Stimulated activated CD8-positive, alpha-beta memory T cell treated with anti-CD3 and anti-CD28 coated beads, Interleukin-4, amount 100 ng/mL, for 48 hours (primary cell): ENCODE measurements at regions not wholly inside any gene's neighbourhood (a gene's known extent, or its start where the extent isn't known, plus 50 kb on each side); places are given as distances from the start of the nearest gene placed in this dataset.
"Not testable (repeated sequence)": the region's sequence is repeated elsewhere in the genome, so short reads cannot be mapped to it uniquely, and the experiment has no call there.

Experiments
- DNase-seq: peaks from one replicate; pipeline ENCODE4 v3.0.0-alpha.2; 2020

DNA sequence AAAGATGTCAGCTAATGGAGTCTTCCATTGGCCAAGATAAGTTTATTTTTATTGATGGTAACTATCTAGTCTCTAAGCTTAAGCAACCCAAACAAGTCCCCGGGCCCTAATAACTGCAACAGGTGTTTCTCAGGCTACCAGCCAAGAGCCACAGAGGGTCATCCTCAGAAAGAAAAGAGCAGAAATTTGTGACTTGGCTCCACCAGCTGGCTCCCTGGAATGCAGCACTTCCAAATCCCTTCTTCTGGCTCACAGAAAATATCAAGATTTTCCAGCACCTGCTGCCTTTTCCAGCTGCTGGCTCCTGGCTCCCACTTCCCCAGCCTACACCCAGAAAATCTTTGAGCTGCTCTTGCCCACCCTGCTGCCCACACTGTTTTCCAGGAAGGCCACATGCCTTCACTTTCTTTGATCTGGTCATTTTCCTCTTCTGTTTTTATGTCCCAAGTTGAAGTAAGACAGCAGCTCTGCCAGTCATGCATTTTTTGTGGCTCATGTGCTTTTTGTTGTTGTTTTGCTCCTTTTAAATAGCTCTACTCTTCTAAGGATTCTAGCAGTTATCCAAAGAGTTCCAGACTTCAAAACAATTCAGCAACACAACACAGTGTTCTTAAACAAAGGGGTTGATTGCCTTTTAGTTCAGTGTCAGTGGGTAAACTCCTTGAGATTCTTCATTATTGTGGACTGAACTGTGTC lies 151.0 kb upstream of the SMLR1 start:
- no peak for DNase-seq

GRCh38 chr6:130676773-130677144 lies 150.4 kb upstream of the SMLR1 start:
- DNase-seq: no peak

DNA sequence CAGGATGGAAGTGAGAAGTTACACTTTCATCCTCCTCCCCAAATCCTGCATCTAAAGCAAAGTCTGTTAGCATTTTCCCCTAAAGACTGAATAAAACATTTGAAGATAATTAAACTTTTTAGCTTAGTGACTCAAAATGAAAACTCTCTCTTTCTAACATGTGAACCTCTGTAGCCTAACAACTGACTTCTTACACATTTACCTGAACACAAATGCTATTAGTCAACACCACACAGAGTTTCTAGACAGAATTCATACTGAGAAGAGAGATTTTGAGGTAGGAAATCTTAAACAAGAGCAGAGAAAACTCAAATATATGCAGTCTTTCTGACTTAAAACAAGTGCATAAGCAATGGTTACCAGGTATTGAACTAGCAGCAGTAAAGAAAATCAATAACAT lies 149.9 kb upstream of the SMLR1 start:
- no peak for DNase-seq

- no peak for DNase-seq
These were observed 149.4 kb upstream of the SMLR1 start for GRCh38 chr6:130677766-130678165.

DNA sequence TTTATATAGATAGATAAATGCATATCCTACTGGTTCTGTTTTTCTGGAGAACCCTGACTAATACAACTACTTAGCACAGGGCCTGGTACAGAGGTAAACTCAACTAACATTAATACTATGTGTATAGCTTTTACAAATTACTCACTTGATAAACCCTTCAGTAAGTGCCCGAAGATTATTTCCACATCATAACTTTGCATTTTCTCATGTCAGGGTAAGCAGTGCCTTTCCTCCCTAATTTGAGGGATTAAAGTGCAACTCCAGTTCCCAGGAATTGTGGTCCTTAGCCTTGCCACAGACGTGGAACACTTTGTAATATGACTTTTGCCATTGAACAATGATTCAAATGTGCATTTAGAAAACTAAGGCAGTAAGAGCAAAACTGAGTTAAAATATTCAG lies 147.5 kb upstream of the SMLR1 start:
- no peak for DNase-seq

GRCh38 chr6:130680116-130680515 lies 147.1 kb upstream of the SMLR1 start:
- no peak for DNase-seq

GRCh38 chr6:130681028-130681427 lies 146.2 kb upstream of the SMLR1 start:
- DNase-seq: no peak

- no peak for DNase-seq
These were observed 145.1 kb upstream of the SMLR1 start for GRCh38 chr6:130682066-130682465.

GRCh38 chr6:130683761-130684517 lies 143.3 kb upstream of the SMLR1 start:
- no peak for DNase-seq

DNA sequence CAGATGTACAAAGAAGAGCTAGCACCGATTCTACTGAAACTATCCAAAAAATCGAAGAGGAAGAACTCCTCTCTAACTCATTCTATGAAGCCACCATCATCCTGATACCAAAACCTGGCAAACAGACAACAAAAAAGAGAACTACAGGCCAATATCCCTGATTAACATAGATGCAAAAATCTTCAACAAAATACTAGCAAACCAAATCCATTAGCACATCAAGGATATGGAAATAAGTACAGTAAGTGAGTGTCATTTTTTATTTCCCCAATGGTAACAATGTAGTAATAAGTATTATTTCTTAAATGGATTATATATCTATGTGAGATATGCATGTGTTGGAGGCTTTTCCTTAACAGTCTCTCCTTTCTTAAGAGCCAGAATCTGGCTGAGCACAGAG lies 134.5 kb upstream of the SMLR1 start:
- DNase-seq: no peak

GRCh38 chr6:130693944-130694343 lies 133.3 kb upstream of the SMLR1 start:
- DNase-seq: no peak

DNA sequence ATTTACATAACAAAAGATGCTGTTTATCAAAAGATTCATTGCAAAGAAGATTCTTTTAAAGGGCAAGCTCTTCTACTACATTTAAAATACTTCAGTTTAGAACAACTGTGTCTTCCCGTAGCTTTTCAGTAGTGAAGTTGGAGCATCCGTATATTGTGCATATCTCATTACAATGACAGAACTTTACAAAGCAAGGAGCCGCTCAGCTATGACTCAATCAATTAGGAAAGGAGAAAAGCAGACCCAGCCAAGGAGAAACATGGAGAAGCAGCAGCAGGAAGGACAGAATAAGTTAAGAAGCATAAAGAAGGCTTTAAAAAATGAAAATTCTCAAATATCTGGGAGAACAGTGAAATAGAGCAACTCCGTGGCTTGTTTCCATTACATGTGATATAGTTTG lies 132.6 kb upstream of the SMLR1 start:
- DNase-seq: no peak

DNA sequence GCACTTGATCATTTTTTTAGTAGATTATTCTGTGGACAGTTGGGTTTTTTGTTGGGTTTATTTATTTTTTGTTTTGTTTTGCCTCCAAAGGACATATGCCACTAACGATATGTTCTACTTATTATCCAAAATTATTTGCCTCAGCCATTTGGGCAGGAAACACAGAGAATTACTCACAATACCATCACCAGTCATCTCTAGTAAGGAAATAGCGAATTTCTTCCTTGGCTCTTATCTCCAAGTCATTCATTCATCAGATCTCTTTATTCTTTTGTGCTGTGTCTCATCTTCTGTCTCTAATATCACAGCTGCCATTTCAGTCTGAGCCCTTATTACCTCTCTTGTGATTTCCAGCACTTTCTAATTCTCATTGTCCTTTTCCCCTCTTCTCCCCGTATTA lies 130.4 kb upstream of the SMLR1 start:
- DNase-seq: no peak

DNA sequence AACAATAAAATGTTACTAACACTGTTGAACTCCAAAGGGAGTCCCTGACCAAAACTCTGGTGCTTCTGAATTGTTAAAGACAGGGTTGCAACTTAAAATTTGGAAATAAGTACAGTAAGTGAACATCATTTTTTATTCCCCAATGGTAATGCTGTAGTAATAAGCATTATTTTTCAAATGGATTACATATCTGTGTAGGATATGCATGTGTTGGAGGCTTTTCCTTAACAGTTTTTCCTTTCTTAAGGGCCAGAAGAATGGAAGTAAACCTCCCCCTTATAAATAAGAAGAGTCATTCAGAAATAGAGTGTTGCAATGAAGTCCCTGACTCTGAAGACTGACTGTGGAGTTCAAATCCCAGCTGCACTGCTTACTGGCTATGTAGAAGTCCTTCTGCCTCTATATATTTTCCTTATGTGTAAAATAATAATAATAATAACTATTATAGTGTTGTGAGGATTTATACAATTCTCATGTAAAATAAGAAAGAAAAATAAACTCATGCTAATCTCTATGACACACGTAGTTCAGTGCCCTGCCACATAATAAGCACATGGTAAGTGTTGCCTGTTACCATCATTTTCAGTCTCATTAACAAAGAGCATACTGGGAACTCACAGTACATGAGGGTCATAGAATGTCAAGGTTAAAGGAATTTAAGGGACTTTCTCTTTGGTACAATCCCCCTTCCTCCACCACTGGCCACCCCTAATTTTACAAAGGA lies 129.8 kb upstream of the SMLR1 start:
- DNase-seq: no peak

- DNase-seq: peak; percentile 70
These were observed 129.1 kb upstream of the SMLR1 start for GRCh38 chr6:130697995-130698535.

- no peak for DNase-seq
These were observed 127.5 kb upstream of the SMLR1 start for GRCh38 chr6:130699742-130700141.

GRCh38 chr6:130700397-130700796 lies 126.8 kb upstream of the SMLR1 start:
- no peak for DNase-seq

DNA sequence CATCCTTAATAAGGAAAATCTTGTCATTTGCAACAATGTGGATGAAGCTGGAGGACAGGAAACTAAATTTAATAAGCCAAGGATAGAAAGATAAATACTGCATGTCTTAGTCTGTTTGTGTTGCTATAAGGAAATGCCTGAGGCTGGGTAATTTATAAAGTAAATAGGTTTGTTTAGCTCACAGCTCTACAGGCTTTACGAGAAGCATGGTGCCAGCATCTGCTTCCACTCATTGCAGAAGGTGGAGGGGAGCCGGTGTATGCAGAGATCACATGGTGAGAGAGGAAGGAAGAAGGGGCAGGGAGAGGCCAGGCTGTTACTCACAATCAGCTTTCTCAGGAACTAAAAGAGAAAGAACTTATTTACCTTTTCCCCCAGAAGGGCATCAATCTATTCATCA lies 118.9 kb upstream of the SMLR1 start:
- DNase-seq: no peak

DNA sequence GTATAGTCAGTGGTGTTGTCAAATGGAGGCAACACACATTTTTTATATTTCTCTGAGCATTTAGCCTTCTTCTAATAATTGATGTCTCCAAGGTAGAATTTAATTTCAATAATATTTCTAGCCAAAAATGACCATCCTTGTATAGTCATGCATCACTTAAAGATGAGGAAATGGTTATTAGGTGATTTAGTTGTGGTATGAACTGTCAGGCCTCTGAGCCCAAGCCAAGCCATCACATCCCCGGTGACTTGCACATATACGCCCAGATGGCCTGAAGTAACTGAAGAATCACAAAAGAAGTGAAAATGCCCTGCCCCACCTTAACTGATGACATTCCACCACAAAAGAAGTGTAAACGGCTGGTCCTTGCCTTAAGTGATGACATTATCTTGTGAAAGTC lies 115.6 kb upstream of the SMLR1 start:
- DNase-seq: not testable (repeated sequence)

DNA sequence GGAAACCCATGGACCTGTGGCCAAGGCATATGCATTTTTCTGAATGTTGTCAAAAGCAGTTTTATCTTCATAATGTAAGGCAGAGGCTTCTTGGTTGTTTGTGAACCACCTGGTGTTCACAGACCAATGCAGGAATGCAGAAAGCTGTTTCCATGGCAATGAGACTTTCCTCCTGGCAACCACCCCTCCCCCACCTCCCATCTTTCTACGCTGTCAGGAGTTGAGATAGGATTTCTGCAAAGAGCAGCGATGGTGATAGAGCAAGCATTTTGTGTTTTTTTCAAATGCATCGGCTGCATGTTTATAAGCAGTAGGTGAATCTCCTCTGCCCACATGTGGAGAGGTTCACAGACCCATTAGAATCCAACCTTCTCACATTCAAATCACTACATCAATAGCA lies 114.1 kb upstream of the SMLR1 start:
- no peak for DNase-seq

GRCh38 chr6:130715058-130715457 lies 112.1 kb upstream of the SMLR1 start:
- DNase-seq: no peak

DNA sequence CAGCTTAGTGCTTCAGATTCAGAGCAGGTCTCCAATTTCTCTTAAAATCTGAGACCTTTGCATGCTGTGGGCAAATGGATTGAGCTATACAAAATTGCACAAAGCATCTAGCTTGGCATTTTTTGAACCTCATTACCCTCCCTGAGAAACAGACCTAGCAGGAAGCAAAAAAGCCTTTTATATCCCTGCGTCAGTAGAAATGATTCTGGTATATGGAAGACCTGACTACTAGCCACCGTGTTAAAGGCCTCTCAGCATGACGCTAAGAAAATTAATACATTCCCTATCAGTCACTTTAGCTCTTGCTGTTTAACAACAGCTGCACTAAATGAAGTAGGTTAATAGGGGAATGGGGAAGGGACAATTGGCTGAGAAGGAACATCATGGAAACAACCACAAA lies 110.7 kb upstream of the SMLR1 start:
- no peak for DNase-seq

DNA sequence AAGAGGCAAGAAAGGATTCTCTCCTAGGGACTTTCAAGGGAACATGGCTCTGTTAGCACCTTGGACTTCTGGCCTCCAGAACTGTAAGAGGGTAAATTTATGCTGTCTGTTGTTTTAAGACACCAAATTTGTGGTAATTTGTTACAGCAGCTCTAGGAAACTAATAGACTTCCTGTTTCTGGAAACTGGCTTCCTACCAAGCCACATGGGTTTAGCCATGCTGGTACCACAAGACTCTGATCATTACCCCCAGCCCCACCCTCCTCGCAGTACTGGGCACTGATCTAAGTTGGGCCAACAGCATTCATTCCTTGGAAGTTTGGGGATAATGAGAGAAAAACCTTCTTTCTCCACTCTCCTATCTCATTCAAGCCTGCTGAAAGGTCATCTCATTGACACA lies 109.5 kb upstream of the SMLR1 start:
- DNase-seq: no peak
